Naive B cell (primary cell): ENCODE measurements at regions not wholly inside any gene's neighbourhood (a gene's known extent, or its start where the extent isn't known, plus 50 kb on each side); places are given as distances from the start of the nearest gene placed in this dataset.
A peak's percentile ranks its signal among the peaks of the same experiment; 100 is the strongest.

Source experiments
- ATAC-seq, 2 donors: fragments of 150-1000 bp; cut with Tn5 transposase; 2 replicates each; pipeline ENCODE4 v1.10.0; 2021; ENCODE audit warnings: low read depth in 2 of 2, mild to moderate bottlenecking in 2 of 2, moderate library complexity in 2 of 2
- DNase-seq: peaks from one replicate; pipeline ENCODE4 v3.0.0; 2022
- H3K27ac Mint-ChIP-seq, 6 donors: one replicate each; pipeline ENCODE4 v1.8.0; 2020 to 2022; ENCODE audit warnings: mild to moderate bottlenecking in 6 of 6, mixed read lengths in 6 of 6, moderate library complexity in 5 of 6, inconsistent platforms in 2 of 6
- H3K27me3 Mint-ChIP-seq, 3 donors: one replicate each; pipeline ENCODE4 v1.8.0; 2021 to 2022; ENCODE audit warnings: mixed read lengths in 3 of 3, mild to moderate bottlenecking in 1 of 3
- H3K36me3 Mint-ChIP-seq, 2 donors: one replicate each; pipeline ENCODE4 v1.8.0; 2020 to 2022; ENCODE audit warnings: mixed read lengths in 2 of 2, inconsistent platforms in 1 of 2, mild to moderate bottlenecking in 1 of 2
- H3K4me1 Mint-ChIP-seq, 3 donors: one replicate each; pipeline ENCODE4 v1.8.0; 2020 to 2022; ENCODE audit warnings: mixed read lengths in 3 of 3, inconsistent platforms in 1 of 3, mild to moderate bottlenecking in 1 of 3, moderate library complexity in 1 of 3
- H3K4me3 Mint-ChIP-seq, 8 donors: one replicate each; pipeline ENCODE4 v1.8.0; 2020 to 2022; ENCODE audit warnings: mild to moderate bottlenecking in 8 of 8, mixed read lengths in 8 of 8, moderate library complexity in 8 of 8, inconsistent platforms in 2 of 8
- H3K9me3 Mint-ChIP-seq, 7 donors: one replicate each; pipeline ENCODE4 v1.8.0; 2020 to 2022; ENCODE audit warnings: mixed read lengths in 7 of 7, mild to moderate bottlenecking in 5 of 7, inconsistent platforms in 2 of 7, moderate library complexity in 1 of 7

- peaks cover 0 to 6% (median 4%) of the 10 kb centered on the region in 3 donors for H3K27me3 Mint-ChIP-seq
- DNase-seq (no peak), ATAC-seq (no peak)
- no peaks in the 10 kb centered on the region for H3K4me1 Mint-ChIP-seq
- H3K27ac Mint-ChIP-seq: no peak overlapping the region
- H3K36me3 Mint-ChIP-seq: peaks cover 0 to 4% of the 10 kb centered on the region in 2 donors
- H3K9me3 Mint-ChIP-seq: peaks cover 0 to 15% (median 6%) of the 10 kb centered on the region in 7 donors
- no peak overlapping the region for H3K4me3 Mint-ChIP-seq
Measured at GRCh38 chr12:118908811-118909210, 72.5 kb upstream of the SRRM4 start.

GRCh38 chr12:118912697-118913270 is 68.6 kb upstream of the SRRM4 start:
- H3K27me3 Mint-ChIP-seq: peaks cover 0 to 4% (median 0%) of the 10 kb centered on the region in 3 donors
- no peaks in the 10 kb centered on the region for H3K4me1 Mint-ChIP-seq
- H3K4me3 Mint-ChIP-seq: no peak overlapping the region
- H3K9me3 Mint-ChIP-seq: peaks cover 0 to 4% (median 0%) of the 10 kb centered on the region in 7 donors
- DNase-seq (no peak), ATAC-seq (no peak)
- no peaks in the 10 kb centered on the region for H3K36me3 Mint-ChIP-seq
- no peak overlapping the region for H3K27ac Mint-ChIP-seq

- Mint-ChIP-seq H3K27me3 (peaks cover 0 to 4% (median 4%) of the 10 kb centered on the region in 3 donors), H3K36me3 (no peaks in the 10 kb centered on the region), H3K9me3 (peaks cover 0 to 4% (median 0%) of the 10 kb centered on the region in 7 donors), H3K4me3 (no peak overlapping the region), H3K27ac (no peak overlapping the region), H3K4me1 (no peaks in the 10 kb centered on the region)
- DNase-seq: no peak
- ATAC-seq: no peak
Measured at GRCh38 chr12:118921761-118922160, 59.6 kb upstream of the SRRM4 start.

- no peak for DNase-seq
- H3K9me3 Mint-ChIP-seq: peaks cover 0 to 9% (median 0%) of the 10 kb centered on the region in 7 donors
- H3K27ac Mint-ChIP-seq: no peak overlapping the region
- H3K4me1 Mint-ChIP-seq: no peaks in the 10 kb centered on the region
- no peak for ATAC-seq
- peaks cover 0 to 7% (median 4%) of the 10 kb centered on the region in 3 donors for H3K27me3 Mint-ChIP-seq
- H3K4me3 Mint-ChIP-seq: no peak overlapping the region
- no peaks in the 10 kb centered on the region for H3K36me3 Mint-ChIP-seq
Measured at GRCh38 chr12:118922405-118922804, 58.9 kb upstream of the SRRM4 start.

GRCh38 chr12:118925407-118925806 is 55.9 kb upstream of the SRRM4 start:
- Mint-ChIP-seq H3K4me3 (peak overlapping the region in 1 of 8 donors; percentile 54), H3K36me3 (no peaks in the 10 kb centered on the region), H3K4me1 (no peaks in the 10 kb centered on the region), H3K27me3 (peaks cover 0 to 5% (median 4%) of the 10 kb centered on the region in 3 donors), H3K27ac (no peak overlapping the region), H3K9me3 (peaks cover 0 to 19% (median 5%) of the 10 kb centered on the region in 7 donors)
- ATAC-seq (no peak), DNase-seq (no peak)

- no peak for DNase-seq
- H3K4me1 Mint-ChIP-seq: no peaks in the 10 kb centered on the region
- no peaks in the 10 kb centered on the region for H3K36me3 Mint-ChIP-seq
- H3K27me3 Mint-ChIP-seq: peaks cover 0 to 5% (median 4%) of the 10 kb centered on the region in 3 donors
- H3K27ac Mint-ChIP-seq: no peak overlapping the region
- ATAC-seq: no peak
- peaks cover 0 to 19% (median 5%) of the 10 kb centered on the region in 7 donors for H3K9me3 Mint-ChIP-seq
- H3K4me3 Mint-ChIP-seq: no peak overlapping the region
Measured at GRCh38 chr12:118925826-118926225, 55.5 kb upstream of the SRRM4 start.
